Esophagus squamous epithelium (tissue), 4 donors: ENCODE measurements at regions not wholly inside any gene's neighbourhood (a gene's known extent, or its start where the extent isn't known, plus 50 kb on each side); places are given as distances from the start of the nearest gene placed in this dataset.

Experiments used
- CTCF ChIP-seq, 6 experiments: fragments of 450-650 bp in 4 of 6; fragments of 200-600 bp in 2 of 6; sonication (generic) in 2 of 6; IDR thresholded peaks; one replicate each; pipeline ENCODE4 v1.5.1; 2016 to 2019; ENCODE audit warnings: antibody characterized with exemption in 6 of 6, mild to moderate bottlenecking in 4 of 6, moderate library complexity in 4 of 6
- POLR2A ChIP-seq, 4 donors: fragments of 450-650 bp; IDR thresholded peaks; one replicate each; pipeline ENCODE4 v1.6.1; 2017; ENCODE audit warnings: antibody characterized with exemption in 4 of 4, mild to moderate bottlenecking in 4 of 4, moderate library complexity in 3 of 4

- TF ChIP-seq CTCF (IDR thresholded peaks at IDR 0.05): no peak
- TF ChIP-seq POLR2A (IDR thresholded peaks at IDR 0.05): no peak
Observed at GRCh38 chr9:129556491-129557191, 64.3 kb downstream of the C9orf50 start.
